Left renal cortex interstitium (tissue), 4 donors: ENCODE measurements at regions not wholly inside any gene's neighbourhood (a gene's known extent, or its start where the extent isn't known, plus 50 kb on each side); places are given as distances from the start of the nearest gene placed in this dataset.

Experiments used
- DNase-seq, 4 donors: peaks; one replicate each; pipeline ENCODE4 v3.0.0-alpha.2; 2013; ENCODE audit warnings: low read depth in 4 of 4, low spot score in 2 of 4, missing footprints in 1 of 4

GRCh38 chr5:129322968-129323367 lies 137.1 kb upstream of the ADAMTS19 start:
- no peak for DNase-seq

DNA sequence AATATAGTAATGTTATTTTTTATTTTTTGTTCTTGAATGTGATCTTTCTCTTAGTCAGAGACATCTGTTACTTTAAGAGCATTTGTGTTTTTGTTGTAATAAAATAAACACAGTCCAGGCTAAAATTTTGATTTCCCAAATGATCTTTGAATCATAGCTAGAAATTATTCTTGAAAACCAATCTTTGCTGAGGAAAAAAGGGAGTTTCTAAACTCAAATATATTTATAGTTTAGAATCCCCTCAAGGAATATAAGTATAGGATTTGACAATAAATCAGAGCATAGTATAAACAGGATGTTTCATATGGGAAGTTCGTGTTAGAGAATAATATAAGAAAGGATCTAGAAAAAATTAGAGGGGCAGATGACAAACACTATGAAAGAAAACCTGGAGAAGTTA lies 118.8 kb upstream of the ADAMTS19 start:
- DNase-seq, result no peak

DNA sequence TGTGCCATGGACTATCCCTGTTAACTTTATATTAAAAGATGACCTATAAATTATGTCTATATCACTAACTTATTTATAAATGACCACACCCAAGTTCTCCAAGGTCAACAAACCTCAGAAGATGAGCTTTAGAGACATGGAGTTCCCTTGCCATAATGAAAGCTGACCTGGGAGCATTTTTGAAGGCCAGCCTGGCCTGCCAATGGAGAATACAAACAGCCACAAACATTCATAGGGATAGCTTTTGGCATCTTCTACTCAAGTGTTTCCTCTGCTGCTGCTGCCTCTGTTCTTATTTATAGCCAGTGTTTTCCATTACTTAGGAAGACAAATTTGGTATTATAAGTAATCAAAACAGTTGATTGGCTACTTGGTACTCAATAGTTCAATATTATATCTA lies 117.3 kb upstream of the ADAMTS19 start:
- no peak for DNase-seq

DNA sequence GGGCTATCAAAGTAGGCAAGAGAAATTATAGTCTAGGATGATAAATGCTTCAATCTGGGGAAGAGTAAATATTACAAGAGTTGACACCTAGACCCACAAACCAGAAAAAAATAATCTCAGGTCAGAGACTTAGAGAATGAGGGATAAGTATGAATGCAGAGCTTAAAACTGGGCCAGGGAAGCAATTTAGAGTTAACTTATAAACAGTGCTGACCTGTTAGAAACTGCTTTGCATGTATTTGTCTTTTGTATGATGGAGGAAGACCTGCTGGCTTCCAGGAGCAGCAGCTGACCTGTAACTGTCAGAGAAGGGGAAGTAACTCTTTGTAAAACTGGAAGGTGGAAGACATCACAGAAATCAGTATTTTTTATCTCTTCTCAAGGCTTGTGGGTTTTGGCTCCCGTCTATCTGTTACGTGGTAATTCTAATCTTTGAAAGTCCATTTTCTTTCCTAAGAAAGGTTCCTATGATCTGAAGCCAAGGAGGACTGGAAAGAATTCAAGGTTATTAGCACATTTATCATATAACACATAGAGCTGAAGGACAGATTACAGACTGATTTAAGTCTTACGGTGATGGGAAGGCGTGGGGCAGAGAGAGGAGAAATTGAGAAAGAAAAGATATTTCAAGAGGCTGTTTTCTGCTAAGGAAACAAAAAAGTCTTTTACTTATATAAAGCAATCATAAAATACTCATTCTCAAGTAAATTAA lies 114.7 kb upstream of the ADAMTS19 start:
- DNase-seq, result no peak

DNA sequence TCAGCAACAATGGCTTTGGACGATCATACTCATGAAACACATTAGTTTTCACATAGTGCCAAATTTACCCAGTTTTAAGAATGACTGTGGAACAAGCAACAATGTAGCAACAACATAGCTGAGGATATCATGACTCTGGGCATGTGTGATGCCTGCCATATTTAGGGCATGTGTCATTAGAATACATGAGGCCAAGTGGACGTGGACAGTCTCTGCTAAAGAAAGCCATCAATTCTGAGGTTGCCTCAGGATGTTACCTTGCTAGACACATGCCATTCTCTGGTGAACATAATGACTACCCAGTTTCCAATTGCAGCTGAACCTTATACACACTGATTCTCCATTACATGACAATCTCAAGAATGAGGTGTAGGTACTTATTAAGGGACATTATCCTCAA lies 103.3 kb upstream of the ADAMTS19 start:
- no peak for DNase-seq

DNA sequence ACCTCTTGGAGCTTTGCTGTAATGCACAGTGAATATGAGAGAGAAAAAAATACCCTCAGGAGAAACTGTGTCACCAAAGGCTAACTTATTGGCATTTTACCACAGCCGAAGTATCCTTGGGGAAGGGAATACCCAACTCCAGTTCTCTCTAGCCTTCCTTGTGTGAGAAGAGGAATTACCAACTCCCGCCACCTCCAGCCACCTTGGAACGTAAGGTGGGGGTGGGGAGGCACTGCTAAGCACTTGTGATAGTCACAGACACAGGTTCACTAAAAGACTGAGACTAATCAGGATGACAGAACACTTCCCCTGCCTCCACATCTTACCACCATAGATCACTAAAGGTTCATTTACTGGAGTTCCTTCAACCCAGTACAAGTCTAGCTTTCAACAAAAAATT lies 102.0 kb upstream of the ADAMTS19 start:
- no peak for DNase-seq

- no peak for DNase-seq
Observed at GRCh38 chr5:129359450-129359849, 100.6 kb upstream of the ADAMTS19 start.

DNA sequence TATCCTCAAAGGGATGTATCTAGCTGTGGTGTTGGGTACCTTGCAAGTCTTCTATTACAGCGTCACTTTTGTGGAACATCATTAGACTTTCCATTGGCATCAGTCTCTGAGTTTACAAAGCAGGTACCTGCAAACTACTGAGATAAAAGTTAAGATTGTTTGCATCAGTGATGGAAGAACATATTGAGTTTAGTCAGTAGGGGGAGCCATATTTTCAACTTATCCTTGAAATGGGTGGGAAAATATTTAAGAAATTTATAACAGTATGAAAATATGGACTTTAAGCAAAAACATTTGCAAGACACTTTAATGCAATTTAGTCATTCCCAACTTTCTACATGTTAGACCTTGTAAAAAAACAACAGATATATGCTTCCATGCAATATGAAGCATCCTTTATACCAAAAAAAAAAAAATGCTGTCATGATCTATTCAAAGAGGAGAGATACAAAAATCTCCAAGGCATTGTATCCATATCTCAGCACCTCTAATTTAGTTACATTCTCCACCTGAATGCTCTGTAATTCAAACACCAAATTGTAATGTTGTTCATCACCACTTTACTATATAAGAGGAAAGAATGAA lies 98.6 kb upstream of the ADAMTS19 start:
- DNase-seq, result no peak

- no peak for DNase-seq
Observed at GRCh38 chr5:129362456-129362855, 97.6 kb upstream of the ADAMTS19 start.

GRCh38 chr5:129363991-129364390 lies 96.1 kb upstream of the ADAMTS19 start:
- DNase-seq, result no peak

GRCh38 chr5:129367883-129368282 lies 92.2 kb upstream of the ADAMTS19 start:
- DNase-seq, result no peak

DNA sequence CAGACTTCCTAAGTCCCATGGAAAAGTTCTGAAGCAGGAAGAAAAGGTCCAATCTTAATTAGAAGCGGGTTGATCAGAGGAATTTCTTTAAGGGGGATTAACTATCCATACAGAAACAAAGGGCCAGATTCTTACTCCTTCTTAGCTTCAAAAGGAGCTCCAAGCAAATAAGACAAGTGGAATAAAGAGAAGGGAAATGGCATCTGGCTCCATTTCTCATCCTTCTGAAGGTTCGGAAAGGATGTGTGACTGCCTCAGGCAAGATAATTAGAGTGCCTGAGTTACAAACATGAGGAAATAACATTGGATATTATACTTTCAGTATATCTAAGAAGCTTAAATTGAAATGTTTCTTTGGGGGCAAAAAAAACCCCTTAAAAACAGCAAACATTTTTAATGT lies 88.1 kb upstream of the ADAMTS19 start:
- DNase-seq, result no peak

DNA sequence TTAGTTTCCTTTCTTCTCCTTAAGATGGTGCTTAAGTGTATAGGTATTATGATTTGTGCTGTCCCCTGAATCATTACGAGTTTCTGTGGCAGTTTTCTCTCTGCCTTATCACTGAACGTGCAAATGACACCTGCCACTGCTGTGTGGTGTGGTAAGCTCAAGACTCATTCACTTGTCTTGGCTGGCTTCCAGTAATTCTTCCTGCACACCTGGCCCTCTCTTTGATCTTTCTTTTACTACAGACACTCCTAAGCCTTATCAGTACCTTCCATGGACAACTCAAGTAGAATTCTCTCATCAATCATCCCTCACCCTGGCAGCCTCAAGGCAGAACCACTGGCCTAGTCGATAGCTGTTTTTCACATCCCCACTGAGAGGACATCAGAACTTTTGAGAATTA lies 82.6 kb upstream of the ADAMTS19 start:
- DNase-seq, result no peak

DNA sequence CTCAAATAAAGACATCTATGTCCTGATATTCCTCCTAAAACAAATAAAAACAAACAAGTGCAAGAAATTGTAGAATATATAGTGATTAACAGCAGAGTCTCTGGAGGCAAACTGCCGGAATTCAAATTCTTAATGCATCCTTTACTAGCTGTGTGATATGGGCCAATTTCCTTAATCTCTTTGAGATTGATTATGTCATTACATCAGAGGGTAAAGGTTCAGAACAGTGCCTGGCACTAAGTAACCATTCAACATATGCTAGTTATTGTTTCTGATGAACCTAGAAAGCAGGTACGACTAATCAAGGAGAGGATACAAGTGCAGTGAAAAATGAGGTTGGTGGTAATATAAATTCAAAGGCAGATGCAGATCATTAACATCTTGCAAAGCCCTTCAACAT lies 81.1 kb upstream of the ADAMTS19 start:
- DNase-seq, result no peak

GRCh38 chr5:129379406-129379805 lies 80.7 kb upstream of the ADAMTS19 start:
- no peak for DNase-seq

GRCh38 chr5:129382921-129383672 lies 77.0 kb upstream of the ADAMTS19 start:
- DNase-seq, result no peak

GRCh38 chr5:129384193-129384592 lies 75.9 kb upstream of the ADAMTS19 start:
- no peak for DNase-seq

DNA sequence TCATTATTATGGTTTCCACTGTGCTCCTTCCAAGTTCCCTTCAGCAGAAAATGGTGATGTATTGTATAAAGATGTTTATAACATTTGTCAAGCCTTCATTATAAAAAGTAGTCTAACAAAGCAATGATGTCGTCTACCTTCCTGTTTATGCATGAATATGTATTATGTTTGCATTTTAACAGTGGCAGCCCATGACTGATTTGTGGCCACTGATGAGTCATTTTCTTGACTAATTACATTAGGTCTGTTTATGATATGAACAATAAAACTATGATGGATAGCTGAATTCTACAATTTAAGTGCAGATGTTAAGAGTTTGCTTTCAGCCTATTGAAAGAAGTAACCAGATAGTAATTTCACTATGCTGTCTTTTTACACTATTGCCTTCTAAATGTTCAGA lies 75.4 kb upstream of the ADAMTS19 start:
- no peak for DNase-seq

DNA sequence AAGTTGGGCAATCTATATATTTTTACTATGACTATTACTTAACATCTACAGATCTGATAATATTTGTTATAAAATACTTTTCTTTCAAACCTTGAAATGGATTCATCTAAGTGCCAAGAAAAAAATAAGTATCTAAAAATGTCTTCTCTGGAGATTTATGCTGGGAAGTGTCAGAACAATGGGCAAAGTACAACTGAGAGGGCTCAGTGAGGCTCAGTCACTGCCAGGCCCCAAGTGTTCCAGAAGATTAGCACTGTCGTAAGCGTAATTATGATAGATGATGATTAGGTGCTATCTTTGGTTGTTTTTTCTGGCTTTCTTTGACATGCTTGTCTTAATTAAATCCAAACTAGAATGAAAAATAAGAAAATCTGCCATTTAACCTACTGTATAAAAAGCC lies 72.2 kb upstream of the ADAMTS19 start:
- DNase-seq, result no peak

GRCh38 chr5:129392681-129393080 lies 67.4 kb upstream of the ADAMTS19 start:
- no peak for DNase-seq

- no peak for DNase-seq
Observed at GRCh38 chr5:129395247-129395646, 64.9 kb upstream of the ADAMTS19 start.
